MCF 10A (cell line): ENCODE measurements at regions not wholly inside any gene's neighbourhood (a gene's known extent, or its start where the extent isn't known, plus 50 kb on each side); places are given as distances from the start of the nearest gene placed in this dataset.

Experiments
- BruUV-seq: library from RNA; stranded (reverse); fragments of 400-500 nt; replicated peaks from 2 replicates; lab custom pipeline; 2021; lab: Mats Ljungman, UMichigan
- CTCF ChIA-PET: fragments of 300-600 bp; sonication (Branson Sonifier 250); formaldehyde crosslinking; extraction: SDS; loops from one replicate; lab custom pipeline; 2021; ENCODE audit warnings: antibody characterized with exemption, inconsistent platforms; lab: Yijun Ruan, JAX
- POLR2A ChIA-PET: fragments of 300-600, 350-650 bp; sonication (Branson Sonifier 250); formaldehyde crosslinking; extraction: SDS; loops from one replicate; lab custom pipeline; 2020; ENCODE audit warnings: antibody characterized with exemption, inconsistent platforms; lab: Yijun Ruan, JAX
- DNase-seq: peaks from one replicate; pipeline ENCODE4 v3.0.0-alpha.2; 2018; ENCODE audit not compliant: unreplicated experiment
- H3K27ac Mint-ChIP-seq: one replicate; pipeline ENCODE4 v1.8.0; 2022; ENCODE audit warnings: mild to moderate bottlenecking, low read depth, mixed read lengths; ENCODE audit not compliant: unreplicated experiment
- H3K27me3 Mint-ChIP-seq: one replicate; pipeline ENCODE4 v1.8.0; 2022; ENCODE audit warnings: mixed read lengths; ENCODE audit not compliant: insufficient read depth, unreplicated experiment
- H3K36me3 Mint-ChIP-seq: one replicate; pipeline ENCODE4 v1.8.0; 2022; ENCODE audit warnings: mild to moderate bottlenecking, moderate library complexity, mixed read lengths; ENCODE audit not compliant: insufficient read depth, unreplicated experiment
- H3K4me1 Mint-ChIP-seq: one replicate; pipeline ENCODE4 v1.8.0; 2022; ENCODE audit warnings: mixed read lengths; ENCODE audit not compliant: insufficient read depth, unreplicated experiment
- H3K4me3 Mint-ChIP-seq: one replicate; pipeline ENCODE4 v1.8.0; 2022; ENCODE audit warnings: mild to moderate bottlenecking, moderate library complexity, mixed read lengths; ENCODE audit not compliant: unreplicated experiment
- H3K9me3 Mint-ChIP-seq: one replicate; pipeline ENCODE4 v1.8.0; 2022; ENCODE audit warnings: mixed read lengths; ENCODE audit not compliant: unreplicated experiment
- CTCF ChIP-seq: fragments of 200-600 bp; IDR thresholded peaks from one replicate; pipeline ENCODE4 v1.8.0; 2022; ENCODE audit warnings: antibody characterized with exemption, mild to moderate bottlenecking; ENCODE audit not compliant: unreplicated experiment
- intact Hi-C: fragments of 100-400 bp; cut with micrococcal nuclease; formaldehyde crosslinking; loops from 2 replicates; pipeline ENCODE4 v1.14.1; 2022

GRCh38 chr2:234735829-234736228 is 216.0 kb upstream of the SH3BP4 start:
- Mint-ChIP-seq H3K4me1 (no peaks in the 10 kb centered on the region), H3K36me3 (no peaks in the 10 kb centered on the region), H3K4me3 (no peak overlapping the region), H3K27ac (no peak overlapping the region), H3K27me3 (no peaks in the 10 kb centered on the region), H3K9me3 (peaks cover 12% of the 10 kb centered on the region)
- CTCF ChIA-PET = no interaction called here
- no TSS peak for BruUV-seq
- POLR2A ChIA-PET = no interaction called here
- no peak for DNase-seq
- no peak for TF ChIP-seq CTCF
- intact Hi-C loops = no loop called here

- POLR2A ChIA-PET = no interaction called here
- BruUV-seq = no TSS peak
- DNase-seq = no peak
- Mint-ChIP-seq H3K27ac (no peak overlapping the region), H3K27me3 (no peaks in the 10 kb centered on the region), H3K9me3 (peaks cover 11% of the 10 kb centered on the region), H3K36me3 (no peaks in the 10 kb centered on the region), H3K4me1 (no peaks in the 10 kb centered on the region), H3K4me3 (no peak overlapping the region)
- no peak for TF ChIP-seq CTCF
- intact Hi-C loops = no loop called here
- CTCF ChIA-PET = interaction anchor here (1.1 to 1.5 kb wide), 2 partner anchors 11 to 189 kb away, joined by 3 to 4 read pairs; no protein-coding TSS in a partner anchor
Measured at GRCh38 chr2:234733795-234734600, 217.8 kb upstream of the SH3BP4 start.

GRCh38 chr2:234733093-234733489 is 218.7 kb upstream of the SH3BP4 start:
- no peak overlapping the region for H3K27ac Mint-ChIP-seq
- H3K9me3 Mint-ChIP-seq = peaks cover 11% of the 10 kb centered on the region
- H3K4me1 Mint-ChIP-seq = no peaks in the 10 kb centered on the region
- H3K4me3 Mint-ChIP-seq = no peak overlapping the region
- POLR2A ChIA-PET = no interaction called here
- intact Hi-C loops = no loop called here
- TF ChIP-seq CTCF = no peak
- DNase-seq = no peak
- CTCF ChIA-PET = interaction anchor here (0.6 to 1.5 kb wide), 3 partner anchors 12 to 214 kb away, joined by 3 to 4 read pairs (median 3); no protein-coding TSS in a partner anchor
- H3K36me3 Mint-ChIP-seq = no peaks in the 10 kb centered on the region
- no TSS peak for BruUV-seq
- no peaks in the 10 kb centered on the region for H3K27me3 Mint-ChIP-seq

- Mint-ChIP-seq H3K36me3 (no peaks in the 10 kb centered on the region), H3K27me3 (no peaks in the 10 kb centered on the region), H3K4me1 (no peaks in the 10 kb centered on the region), H3K27ac (no peak overlapping the region), H3K4me3 (no peak overlapping the region), H3K9me3 (peaks cover 11% of the 10 kb centered on the region)
- BruUV-seq = no TSS peak
- intact Hi-C loops = no loop called here
- DNase-seq = no peak
- TF ChIP-seq CTCF = no peak
- ChIA-PET POLR2A (interaction anchor here (0.6 kb wide), 1 partner anchor 188 kb away, joined by 3 read pairs; no protein-coding TSS in a partner anchor), CTCF (interaction anchor here (0.6 to 1.5 kb wide), 2 partner anchors 13 to 213 kb away, joined by 3 to 4 read pairs; no protein-coding TSS in a partner anchor)
Measured at GRCh38 chr2:234732404-234733092, 219.3 kb upstream of the SH3BP4 start.
